ENCODE measurements at regions not wholly inside any gene's neighbourhood (a gene's known extent, or its start where the extent isn't known, plus 50 kb on each side); places are given as distances from the start of the nearest gene placed in this dataset.

- Mint-ChIP-seq H3K27me3 (peaks cover 17% of the 10 kb centered on the region), H3K9me3 (no peaks in the 10 kb centered on the region), H3K27ac (no peak overlapping the region), H3K4me3 (no peak overlapping the region), H3K36me3 (ENCODE audit: low read depth) (no peaks in the 10 kb centered on the region), H3K4me1 (ENCODE audit: low read depth) (no peaks in the 10 kb centered on the region)
- H3K4me1 ChIP-seq (ENCODE audit: insufficient read depth, low read length), result no peaks in the 10 kb centered on the region
- H3K27ac ChIP-seq (ENCODE audit: low read depth in 1 of 2, low read length in 2 of 2), result no peak overlapping the region
- no peaks in the 10 kb centered on the region for H3K36me3 ChIP-seq (ENCODE audit: insufficient read depth, low read length)
- CTCF ChIA-PET, result no interaction called here
- no peak overlapping the region for H3K4me3 ChIP-seq (ENCODE audit: low read length)
- ATAC-seq (ENCODE audit: poor library complexity) (no peak), DNase-seq (no peak)
- H3K9me3 ChIP-seq (ENCODE audit: control insufficient read depth in 1 of 2, insufficient read depth in 1 of 2, low read length in 2 of 2), result no peaks in the 10 kb centered on the region
- TF ChIP-seq CTCF (IDR thresholded peaks at IDR 0.05), result no peak
- H3K27me3 ChIP-seq (ENCODE audit: control insufficient read depth in 1 of 2, insufficient read depth in 2 of 2, low read length in 2 of 2), result peaks cover 0 to 2% of the 10 kb centered on the region in 2 experiments
- intact Hi-C loops (cut with DNase I, micrococcal nuclease), result no loop called here
- POLR2A ChIA-PET, result no interaction called here
These were observed 76.2 kb upstream of the UNC5B start for GRCh38 chr10:71136036-71136721.

DNA sequence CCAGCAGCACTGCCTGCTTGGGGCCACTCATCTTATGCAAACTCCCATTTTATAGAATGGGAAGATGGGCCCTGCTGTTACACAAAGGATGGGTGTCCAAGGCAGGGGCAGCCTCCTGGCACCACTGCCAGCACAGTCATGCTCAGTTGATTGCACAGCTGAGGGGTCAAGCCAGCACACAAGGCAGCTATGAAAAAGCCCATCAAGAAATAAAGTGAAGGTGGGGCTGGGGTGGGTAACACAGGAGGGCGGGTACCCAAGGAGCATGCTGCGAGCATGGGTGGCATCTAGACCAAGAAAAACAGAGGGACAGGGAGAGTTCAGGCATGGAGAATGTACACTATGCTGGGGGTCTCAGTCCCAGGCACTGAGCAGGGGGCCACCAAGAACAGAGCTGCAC, 74.7 kb upstream of the UNC5B start:
- ATAC-seq (ENCODE audit: poor library complexity), result no peak
- no peaks in the 10 kb centered on the region for H3K9me3 ChIP-seq (ENCODE audit: control insufficient read depth in 1 of 2, insufficient read depth in 1 of 2, low read length in 2 of 2)
- no peak for DNase-seq
- no peak overlapping the region for H3K27ac ChIP-seq (ENCODE audit: low read depth in 1 of 2, low read length in 2 of 2)
- ChIA-PET CTCF (no interaction called here), POLR2A (no interaction called here)
- no peak overlapping the region for H3K4me3 ChIP-seq (ENCODE audit: low read length)
- Mint-ChIP-seq H3K36me3 (ENCODE audit: low read depth) (no peaks in the 10 kb centered on the region), H3K27me3 (peaks cover 16% of the 10 kb centered on the region), H3K9me3 (no peaks in the 10 kb centered on the region), H3K27ac (no peak overlapping the region), H3K4me3 (no peak overlapping the region), H3K4me1 (ENCODE audit: low read depth) (no peaks in the 10 kb centered on the region)
- no peaks in the 10 kb centered on the region for H3K36me3 ChIP-seq (ENCODE audit: insufficient read depth, low read length)
- H3K27me3 ChIP-seq (ENCODE audit: control insufficient read depth in 1 of 2, insufficient read depth in 2 of 2, low read length in 2 of 2), result no peaks in the 10 kb centered on the region
- intact Hi-C loops (cut with DNase I, micrococcal nuclease), result no loop called here
- H3K4me1 ChIP-seq (ENCODE audit: insufficient read depth, low read length), result no peaks in the 10 kb centered on the region
- no peak for TF ChIP-seq CTCF (IDR thresholded peaks at IDR 0.05)

- H3K27ac ChIP-seq (ENCODE audit: low read depth in 1 of 2, low read length in 2 of 2), result no peak overlapping the region
- no peaks in the 10 kb centered on the region for H3K27me3 ChIP-seq (ENCODE audit: control insufficient read depth in 1 of 2, insufficient read depth in 2 of 2, low read length in 2 of 2)
These were observed 74.1 kb upstream of the UNC5B start for GRCh38 chr10:71138166-71138830.

More at GRCh38 chr10:71138166-71138830, 74.1 kb upstream of the UNC5B start:
- no peaks in the 10 kb centered on the region for H3K9me3 ChIP-seq (ENCODE audit: control insufficient read depth in 1 of 2, insufficient read depth in 1 of 2, low read length in 2 of 2)
- Mint-ChIP-seq H3K36me3 (ENCODE audit: low read depth) (no peaks in the 10 kb centered on the region), H3K4me3 (no peak overlapping the region), H3K27ac (no peak overlapping the region), H3K9me3 (no peaks in the 10 kb centered on the region), H3K27me3 (peaks cover 12% of the 10 kb centered on the region), H3K4me1 (ENCODE audit: low read depth) (no peaks in the 10 kb centered on the region)
- H3K4me1 ChIP-seq (ENCODE audit: insufficient read depth, low read length), result no peaks in the 10 kb centered on the region
- intact Hi-C loops (cut with DNase I, micrococcal nuclease), result no loop called here
- H3K36me3 ChIP-seq (ENCODE audit: insufficient read depth, low read length), result no peaks in the 10 kb centered on the region
- POLR2A ChIA-PET, result no interaction called here
- ATAC-seq (ENCODE audit: poor library complexity) (no peak), DNase-seq (no peak)
- CTCF ChIA-PET, result no interaction called here
- no peak for TF ChIP-seq CTCF (IDR thresholded peaks at IDR 0.05)
- no peak overlapping the region for H3K4me3 ChIP-seq (ENCODE audit: low read length)

Measured in CD4-positive, alpha-beta T cell (primary cell).